SK-N-SH (cell line): ENCODE measurements at regions not wholly inside any gene's neighbourhood (a gene's known extent, or its start where the extent isn't known, plus 50 kb on each side); places are given as distances from the start of the nearest gene placed in this dataset.

ENCODE experiments used
- CTCF ChIA-PET: fragments of 300-600, 350-600 bp; formaldehyde crosslinking; extraction: SDS; loops from one replicate; lab custom pipeline; 2021; lab: Yijun Ruan, JAX
- POLR2A ChIA-PET: fragments of 350-600 bp; sonication (Branson Sonifier 250); formaldehyde crosslinking; extraction: SDS; loops from one replicate; lab custom pipeline; 2020; ENCODE audit warnings: antibody characterized with exemption, inconsistent platforms; lab: Yijun Ruan, JAX
- DNase-seq: peaks from one replicate; pipeline ENCODE4 v3.0.0; 2012
- H2AFZ ChIP-seq: fragments of 200-600 bp; sonication (generic); 2 replicates; pipeline ENCODE4 v1.8.1; 2016; ENCODE audit warnings: antibody characterized with exemption, mild to moderate bottlenecking, low read depth
- H3F3A ChIP-seq: fragments of 200-600 bp; sonication (generic); replicated peaks from 2 replicates; pipeline ENCODE3; 2016; ENCODE audit warnings: antibody characterized with exemption, mild to moderate bottlenecking; ENCODE audit not compliant: insufficient read depth
- H3K27ac ChIP-seq, 2 experiments: fragments of 200-500 bp in 1 of 2; fragments of 200-600 bp in 1 of 2; sonication (Bioruptor generic) in 1 of 2; sonication (generic), shearing (Covaris generic) in 1 of 2; 2 replicates each; pipeline versions ENCODE4 v1.5.1 to v1.6.1; 2014 to 2016; ENCODE audit warnings: low read depth in 2 of 2, inconsistent platforms in 1 of 2, low read length in 1 of 2, mild to moderate bottlenecking in 1 of 2, mixed read lengths in 1 of 2
- H3K27me3 ChIP-seq: fragments of 200-600 bp; sonication (generic), shearing (Covaris generic); 2 replicates; pipeline ENCODE4 v1.6.1; 2016; ENCODE audit warnings: mixed run types; ENCODE audit not compliant: insufficient read depth
- H3K36me3 ChIP-seq, 2 experiments: fragments of 200-500 bp in 1 of 2; fragments of 200-600 bp in 1 of 2; sonication (Bioruptor generic) in 1 of 2; sonication (generic) in 1 of 2; replicated peaks in 1 of 2; 2 replicates each; pipeline versions ENCODE3 to v1.5.1; 2014 to 2016; ENCODE audit warnings: low read length in 1 of 2, mild to moderate bottlenecking in 1 of 2; ENCODE audit not compliant: insufficient read depth in 2 of 2, control insufficient read depth in 1 of 2
- H3K4me1 ChIP-seq, 2 experiments: fragments of 200-500 bp in 1 of 2; fragments of 200-600 bp in 1 of 2; sonication (Bioruptor generic) in 1 of 2; sonication (generic), shearing (Covaris generic) in 1 of 2; 2 replicates each; pipeline versions ENCODE4 v1.5.1 to v1.6.1; 2014 to 2016; ENCODE audit warnings: low read depth in 1 of 2, low read length in 1 of 2, mixed run types in 1 of 2; ENCODE audit not compliant: insufficient read depth in 2 of 2, control insufficient read depth in 1 of 2
- H3K4me2 ChIP-seq: fragments of 200-600 bp; sonication (generic), shearing (Covaris generic); 2 replicates; pipeline ENCODE4 v1.6.1; 2017; ENCODE audit warnings: mixed run types
- H3K4me3 ChIP-seq, 2 experiments: fragments of 200-500 bp in 1 of 2; fragments of 200-600 bp in 1 of 2; sonication (Bioruptor generic) in 1 of 2; sonication (generic), shearing (Covaris generic) in 1 of 2; 2 replicates each; pipeline versions ENCODE4 v1.5.1 to v1.8.1; 2014 to 2016; ENCODE audit warnings: low read depth in 2 of 2, inconsistent platforms in 1 of 2, low read length in 1 of 2, mild to moderate bottlenecking in 1 of 2, mixed read lengths in 1 of 2, moderate library complexity in 1 of 2
- H3K79me2 ChIP-seq: fragments of 200-600 bp; sonication (generic); 2 replicates; pipeline ENCODE4 v1.8.1; 2017; ENCODE audit warnings: mild to moderate bottlenecking; ENCODE audit not compliant: insufficient read depth
- H3K9ac ChIP-seq: fragments of 200-600 bp; sonication (generic); 2 replicates; pipeline ENCODE4 v1.6.1; 2017; ENCODE audit warnings: mixed run types
- H3K9me2 ChIP-seq: fragments of 200-600 bp; sonication (generic); 2 replicates; pipeline ENCODE4 v1.6.1; 2017; ENCODE audit warnings: mixed run types
- H3K9me3 ChIP-seq: fragments of 200-600 bp; sonication (generic); 2 replicates; pipeline ENCODE4 v1.6.1; 2017; ENCODE audit warnings: mixed run types, mild to moderate bottlenecking, moderate library complexity
- H4K20me1 ChIP-seq: fragments of 200-600 bp; sonication (generic); 2 replicates; pipeline ENCODE4 v1.6.1; 2017; ENCODE audit warnings: mild to moderate bottlenecking, mixed run types; ENCODE audit not compliant: insufficient read depth
- ELF1 ChIP-seq: IDR thresholded peaks from 2 replicates; pipeline ENCODE4 v1.4.0; 2012
- EP300 ChIP-seq, 2 experiments: IDR thresholded peaks; 2 replicates each; pipeline versions ENCODE4 v1.4.0 to v1.6.1; 2012; ENCODE audit warnings: borderline replicate concordance in 1 of 2, low read depth in 1 of 2, low read length in 1 of 2
- FOXJ3 ChIP-seq: sonication (generic); formaldehyde crosslinking; IDR thresholded peaks from 2 replicates; pipeline ENCODE4 v1.5.1; 2020; ENCODE audit warnings: mild to moderate bottlenecking, missing genetic modification reagents
- FOXM1 ChIP-seq: IDR thresholded peaks from 2 replicates; pipeline ENCODE4 v1.4.0; 2012; ENCODE audit warnings: low read depth, mild to moderate bottlenecking
- GABPA ChIP-seq: IDR thresholded peaks from 2 replicates; pipeline ENCODE4 v1.4.0; 2012; ENCODE audit warnings: low read depth, mild to moderate bottlenecking
- NFIC ChIP-seq: IDR thresholded peaks from 2 replicates; pipeline ENCODE4 v1.4.0; 2012; ENCODE audit warnings: borderline replicate concordance
- NRF1 ChIP-seq: IDR thresholded peaks from 2 replicates; pipeline ENCODE4 v1.6.1; 2012; ENCODE audit warnings: low read depth, mild to moderate bottlenecking, low read length
- RAD21 ChIP-seq: IDR thresholded peaks from 2 replicates; pipeline ENCODE4 v1.6.1; 2012; ENCODE audit warnings: mild to moderate bottlenecking, low read length
- RCOR1 ChIP-seq: fragments of 150-350 bp; IDR thresholded peaks from 2 replicates; pipeline ENCODE4 v1.6.1; 2017; ENCODE audit warnings: antibody characterized with exemption, low read length
- RFX5 ChIP-seq: IDR thresholded peaks from 2 replicates; pipeline ENCODE4 v1.6.1; 2012; ENCODE audit warnings: mild to moderate bottlenecking, improper control_type of control experiment, low read length
- RXRA ChIP-seq: IDR thresholded peaks from 2 replicates; pipeline ENCODE4 v1.4.0; 2012; ENCODE audit warnings: low read depth, mild to moderate bottlenecking, borderline replicate concordance
- SMC3 ChIP-seq: IDR thresholded peaks from 2 replicates; pipeline ENCODE4 v1.6.1; 2012; ENCODE audit warnings: low read depth, low read length, improper control_type of control experiment
- TCF12 ChIP-seq: IDR thresholded peaks from 2 replicates; pipeline ENCODE4 v1.4.0; 2012
- TEAD4 ChIP-seq: IDR thresholded peaks from 2 replicates; pipeline ENCODE4 v1.4.0; 2012; ENCODE audit warnings: mild to moderate bottlenecking, borderline replicate concordance; ENCODE audit not compliant: insufficient read depth
- WGBS: methylation state at CpG from one replicate; pipeline ENCODE4 v1.1.6; 2017; ENCODE audit warnings: low lambda C conversion rate; 5-methylcytosine and 5-hydroxymethylcytosine counted together
- TF ChIP-seq, protein P1 (sequence below): IDR thresholded peaks from 2 replicates; pipeline ENCODE4 v1.6.1; 2012; ENCODE audit warnings: mild to moderate bottlenecking, low read depth, low read length, moderate library complexity
- TF ChIP-seq, protein P2 (sequence below): IDR thresholded peaks from 2 replicates; pipeline ENCODE4; 2012
- TF ChIP-seq, protein P3 (sequence below): IDR thresholded peaks from 2 replicates; pipeline ENCODE4 v1.4.0; 2012; ENCODE audit warnings: low read depth
- TF ChIP-seq, protein P4 (sequence below): fragments of 150-350 bp; IDR thresholded peaks from 2 replicates; pipeline ENCODE4 v1.6.1; 2017; ENCODE audit warnings: antibody characterized with exemption, low read length, low read depth, borderline replicate concordance

DNA sequence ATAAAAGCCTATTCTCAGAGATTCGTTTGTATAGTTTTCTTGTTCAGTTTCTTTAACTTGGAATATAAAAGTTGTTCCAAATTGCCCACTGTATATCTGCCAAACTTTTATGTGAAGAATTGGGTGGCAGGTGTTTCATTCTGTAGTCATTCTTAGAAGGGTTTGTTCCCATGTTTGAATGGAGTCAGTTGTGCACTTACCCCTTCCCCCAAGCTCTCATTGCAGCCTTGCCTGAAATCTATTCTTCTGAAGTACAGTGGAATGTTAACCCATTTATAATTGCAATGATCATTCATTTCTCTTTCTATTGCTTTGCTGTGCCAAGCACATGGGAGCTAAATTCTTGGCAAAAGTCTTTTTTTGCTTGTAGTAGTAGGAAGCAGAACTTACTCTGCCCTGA lies 375.3 kb upstream of the C1orf87 start (continued):
- TF ChIP-seq, protein P1, sequence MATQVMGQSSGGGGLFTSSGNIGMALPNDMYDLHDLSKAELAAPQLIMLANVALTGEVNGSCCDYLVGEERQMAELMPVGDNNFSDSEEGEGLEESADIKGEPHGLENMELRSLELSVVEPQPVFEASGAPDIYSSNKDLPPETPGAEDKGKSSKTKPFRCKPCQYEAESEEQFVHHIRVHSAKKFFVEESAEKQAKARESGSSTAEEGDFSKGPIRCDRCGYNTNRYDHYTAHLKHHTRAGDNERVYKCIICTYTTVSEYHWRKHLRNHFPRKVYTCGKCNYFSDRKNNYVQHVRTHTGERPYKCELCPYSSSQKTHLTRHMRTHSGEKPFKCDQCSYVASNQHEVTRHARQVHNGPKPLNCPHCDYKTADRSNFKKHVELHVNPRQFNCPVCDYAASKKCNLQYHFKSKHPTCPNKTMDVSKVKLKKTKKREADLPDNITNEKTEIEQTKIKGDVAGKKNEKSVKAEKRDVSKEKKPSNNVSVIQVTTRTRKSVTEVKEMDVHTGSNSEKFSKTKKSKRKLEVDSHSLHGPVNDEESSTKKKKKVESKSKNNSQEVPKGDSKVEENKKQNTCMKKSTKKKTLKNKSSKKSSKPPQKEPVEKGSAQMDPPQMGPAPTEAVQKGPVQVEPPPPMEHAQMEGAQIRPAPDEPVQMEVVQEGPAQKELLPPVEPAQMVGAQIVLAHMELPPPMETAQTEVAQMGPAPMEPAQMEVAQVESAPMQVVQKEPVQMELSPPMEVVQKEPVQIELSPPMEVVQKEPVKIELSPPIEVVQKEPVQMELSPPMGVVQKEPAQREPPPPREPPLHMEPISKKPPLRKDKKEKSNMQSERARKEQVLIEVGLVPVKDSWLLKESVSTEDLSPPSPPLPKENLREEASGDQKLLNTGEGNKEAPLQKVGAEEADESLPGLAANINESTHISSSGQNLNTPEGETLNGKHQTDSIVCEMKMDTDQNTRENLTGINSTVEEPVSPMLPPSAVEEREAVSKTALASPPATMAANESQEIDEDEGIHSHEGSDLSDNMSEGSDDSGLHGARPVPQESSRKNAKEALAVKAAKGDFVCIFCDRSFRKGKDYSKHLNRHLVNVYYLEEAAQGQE, result no peak
- TF ChIP-seq RCOR1, result no peak

DNA sequence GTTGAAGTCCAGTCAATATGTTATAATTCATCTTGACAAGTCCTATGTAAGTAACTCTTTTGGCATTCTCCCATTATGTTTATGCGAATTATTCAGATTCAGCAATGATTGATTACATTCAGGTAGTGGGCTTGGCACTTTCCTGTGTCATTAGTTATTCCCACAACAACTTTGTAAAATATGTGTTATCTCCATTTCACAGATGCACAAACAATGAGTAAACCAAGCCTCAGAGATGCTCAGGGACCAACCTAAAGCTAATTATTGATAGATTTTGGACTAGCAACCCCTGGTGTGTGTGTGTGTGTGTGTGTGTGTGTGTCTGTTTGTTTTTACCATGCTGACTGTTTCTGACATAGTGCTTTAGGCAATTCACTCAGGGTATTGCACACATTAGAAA lies 371.1 kb upstream of the C1orf87 start:
- H4K20me1 ChIP-seq, result no peaks in the 10 kb centered on the region
- 13% methylated on average over 1 of the region's 1 CpG for WGBS
- H3K4me2 ChIP-seq, result no peak overlapping the region
- no peak overlapping the region for H3K9ac ChIP-seq
- no peak overlapping the region for H3K27ac ChIP-seq
- no peak overlapping the region for H2AFZ ChIP-seq
- H3K9me2 ChIP-seq, result no peaks in the 10 kb centered on the region
- no peaks in the 10 kb centered on the region for H3K9me3 ChIP-seq
- ChIA-PET POLR2A (no interaction called here), CTCF (no interaction called here)
- H3F3A ChIP-seq, result no peaks in the 10 kb centered on the region
- no peak for TF ChIP-seq SMC3
- TF ChIP-seq TEAD4, result no peak
- TF ChIP-seq TCF12, result no peak
- TF ChIP-seq ELF1, result no peak
- TF ChIP-seq FOXJ3 (CRISPR knock-in tag), result no peak
- no peak for TF ChIP-seq EP300 (IDR thresholded peaks at IDR 0.05; ENCODE audit: borderline replicate concordance in 1 of 2, low read depth in 1 of 2, low read length in 1 of 2)
- no peak for TF ChIP-seq NRF1
- TF ChIP-seq RCOR1, result no peak
- no peak for TF ChIP-seq NFIC
- TF ChIP-seq GABPA, result no peak
- TF ChIP-seq RFX5, result no peak
- TF ChIP-seq RAD21, result no peak
- TF ChIP-seq, all 33 proteins: peak for 0
- Histone ChIP-seq H3K4me1 (no peaks in the 10 kb centered on the region), H3K79me2 (no peaks in the 10 kb centered on the region), H3K27me3 (no peaks in the 10 kb centered on the region), H3K4me3 (no peak overlapping the region), H3K36me3 (no peaks in the 10 kb centered on the region)
- no peak for DNase-seq

DNA sequence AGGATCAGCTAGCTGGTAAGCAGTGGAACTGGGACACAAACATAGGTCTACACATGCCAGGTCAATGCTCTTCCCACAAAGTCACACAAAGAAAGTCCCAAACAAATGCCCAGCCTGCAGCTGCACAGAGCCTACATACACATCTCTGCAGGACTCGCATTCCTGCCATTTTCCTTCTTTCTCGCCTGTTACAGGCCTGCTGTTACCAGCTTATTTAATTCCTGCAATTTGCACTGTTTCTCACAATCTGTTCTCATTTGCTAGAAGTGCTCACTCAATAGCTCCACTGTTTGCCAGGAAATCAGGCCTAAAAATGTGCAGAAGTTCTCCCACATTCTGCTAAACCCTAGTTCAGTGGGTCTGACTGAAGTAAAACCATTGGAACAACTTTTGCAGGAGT lies 362.6 kb upstream of the C1orf87 start:
- H3K9me2 ChIP-seq, result no peaks in the 10 kb centered on the region
- no peak overlapping the region for H3K4me2 ChIP-seq
- H3K79me2 ChIP-seq, result no peaks in the 10 kb centered on the region
- WGBS, result 24% methylated on average over 2 of the region's 2 CpGs
- H3K9ac ChIP-seq, result no peak overlapping the region
- no peaks in the 10 kb centered on the region for H3K27me3 ChIP-seq
- H3K27ac ChIP-seq, result no peak overlapping the region
- no peaks in the 10 kb centered on the region for H3K36me3 ChIP-seq
- H2AFZ ChIP-seq, result no peak overlapping the region
- no peak overlapping the region for H3K4me3 ChIP-seq
- CTCF ChIA-PET, result interaction anchor here (1.4 to 2.1 kb wide), 2 partner anchors 11 to 292 kb away, joined by 3 to 5 read pairs; no protein-coding TSS in a partner anchor
- TF ChIP-seq FOXM1 (no peak), RFX5 (no peak), RXRA (no peak), GABPA (no peak), NFIC (no peak), TCF12 (no peak)
- TF ChIP-seq, protein P2, sequence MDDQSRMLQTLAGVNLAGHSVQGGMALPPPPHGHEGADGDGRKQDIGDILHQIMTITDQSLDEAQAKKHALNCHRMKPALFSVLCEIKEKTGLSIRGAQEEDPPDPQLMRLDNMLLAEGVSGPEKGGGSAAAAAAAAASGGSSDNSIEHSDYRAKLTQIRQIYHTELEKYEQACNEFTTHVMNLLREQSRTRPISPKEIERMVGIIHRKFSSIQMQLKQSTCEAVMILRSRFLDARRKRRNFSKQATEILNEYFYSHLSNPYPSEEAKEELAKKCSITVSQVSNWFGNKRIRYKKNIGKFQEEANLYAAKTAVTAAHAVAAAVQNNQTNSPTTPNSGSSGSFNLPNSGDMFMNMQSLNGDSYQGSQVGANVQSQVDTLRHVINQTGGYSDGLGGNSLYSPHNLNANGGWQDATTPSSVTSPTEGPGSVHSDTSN, result no peak
- TF ChIP-seq, protein P3, sequence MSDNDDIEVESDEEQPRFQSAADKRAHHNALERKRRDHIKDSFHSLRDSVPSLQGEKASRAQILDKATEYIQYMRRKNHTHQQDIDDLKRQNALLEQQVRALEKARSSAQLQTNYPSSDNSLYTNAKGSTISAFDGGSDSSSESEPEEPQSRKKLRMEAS, result no peak
- TF ChIP-seq, protein P4, sequence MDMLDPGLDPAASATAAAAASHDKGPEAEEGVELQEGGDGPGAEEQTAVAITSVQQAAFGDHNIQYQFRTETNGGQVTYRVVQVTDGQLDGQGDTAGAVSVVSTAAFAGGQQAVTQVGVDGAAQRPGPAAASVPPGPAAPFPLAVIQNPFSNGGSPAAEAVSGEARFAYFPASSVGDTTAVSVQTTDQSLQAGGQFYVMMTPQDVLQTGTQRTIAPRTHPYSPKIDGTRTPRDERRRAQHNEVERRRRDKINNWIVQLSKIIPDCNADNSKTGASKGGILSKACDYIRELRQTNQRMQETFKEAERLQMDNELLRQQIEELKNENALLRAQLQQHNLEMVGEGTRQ, result no peak
- no peaks in the 10 kb centered on the region for H4K20me1 ChIP-seq
- POLR2A ChIA-PET, result no interaction called here
- H3K9me3 ChIP-seq, result no peaks in the 10 kb centered on the region
- DNase-seq, result no peak
- no peaks in the 10 kb centered on the region for H3F3A ChIP-seq
- H3K4me1 ChIP-seq, result no peaks in the 10 kb centered on the region
